CD14-positive monocyte (primary cell): ENCODE measurements at regions not wholly inside any gene's neighbourhood (a gene's known extent, or its start where the extent isn't known, plus 50 kb on each side); places are given as distances from the start of the nearest gene placed in this dataset.

Experiments
- DNase-seq, 3 donors: peaks; one replicate each; pipeline ENCODE4 v3.0.0-alpha.2; 2011 to 2022
- H2AFZ ChIP-seq: 2 replicates; pipeline ENCODE4 v1.6.0; 2012; ENCODE audit warnings: mild to moderate bottlenecking, low read depth, low read length, inconsistent platforms; ENCODE audit not compliant: insufficient read depth, poor library complexity, severe bottlenecking
- H3K27ac ChIP-seq, 2 donors: 1 replicate in 1 of 2; 2 replicates in 1 of 2; pipeline ENCODE4 v1.5.1; 2012 to 2013; ENCODE audit warnings: low read length in 2 of 2, control low read depth in 1 of 2, inconsistent platforms in 1 of 2, low read depth in 1 of 2, mild to moderate bottlenecking in 1 of 2
- H3K27me3 ChIP-seq, 2 donors: one replicate each; pipeline versions ENCODE4 v1.6.0 to v1.6.1; 2011 to 2013; ENCODE audit warnings: low read length in 2 of 2; ENCODE audit not compliant: control insufficient read depth in 2 of 2, insufficient read depth in 2 of 2
- H3K36me3 ChIP-seq, 2 donors: replicated peaks in 1 of 2; 1 replicate in 1 of 2; 2 replicates in 1 of 2; pipeline versions ENCODE4 v1.5.1 to v1.6.1; 2012 to 2013; ENCODE audit warnings: low read length in 2 of 2, control low read depth in 1 of 2, inconsistent platforms in 1 of 2, mild to moderate bottlenecking in 1 of 2; ENCODE audit not compliant: insufficient read depth in 2 of 2, control insufficient read depth in 1 of 2
- H3K4me1 ChIP-seq, 2 donors: 1 replicate in 1 of 2; 2 replicates in 1 of 2; pipeline versions ENCODE4 v1.5.1 to v1.6.1; 2012 to 2013; ENCODE audit warnings: low read length in 2 of 2, control low read depth in 1 of 2, inconsistent platforms in 1 of 2, mild to moderate bottlenecking in 1 of 2, moderate library complexity in 1 of 2; ENCODE audit not compliant: insufficient read depth in 2 of 2, control insufficient read depth in 1 of 2
- H3K4me2 ChIP-seq: replicated peaks from 2 replicates; pipeline ENCODE3; 2012; ENCODE audit warnings: low read length, moderate library complexity, mild to moderate bottlenecking; ENCODE audit not compliant: poor library complexity, severe bottlenecking; ENCODE audit errors: extremely low read depth
- H3K4me3 ChIP-seq, 3 experiments: fragments of 200-600 bp in 1 of 3; sonication (generic) in 1 of 3; replicated peaks in 1 of 3; 1 replicate in 2 of 3; 2 replicates in 1 of 3; pipeline ENCODE4 v1.5.1; 2011 to 2013; ENCODE audit warnings: low read length in 3 of 3, mild to moderate bottlenecking in 3 of 3, control low read depth in 2 of 3, low read depth in 2 of 3, inconsistent platforms in 1 of 3, moderate library complexity in 1 of 3
- H3K79me2 ChIP-seq: 2 replicates; pipeline ENCODE4 v1.6.0; 2012; ENCODE audit warnings: mild to moderate bottlenecking, control low read depth, inconsistent platforms, low read length, moderate library complexity; ENCODE audit not compliant: insufficient read depth
- H3K9ac ChIP-seq: 2 replicates; pipeline ENCODE4 v1.6.0; 2017; ENCODE audit warnings: low read length, mild to moderate bottlenecking; ENCODE audit not compliant: insufficient read depth, poor library complexity, severe bottlenecking
- H3K9me3 ChIP-seq, 2 donors: replicated peaks in 1 of 2; 1 replicate in 1 of 2; 2 replicates in 1 of 2; pipeline versions ENCODE4 v1.5.1 to v1.6.1; 2012 to 2013; ENCODE audit warnings: low read length in 2 of 2, control low read depth in 1 of 2; ENCODE audit not compliant: control insufficient read depth in 1 of 2, insufficient read depth in 1 of 2
- H4K20me1 ChIP-seq: 2 replicates; pipeline ENCODE4 v1.6.0; 2012; ENCODE audit warnings: mild to moderate bottlenecking, low read length, control low read depth, moderate library complexity; ENCODE audit not compliant: insufficient read depth
- H3K27ac Mint-ChIP-seq, 7 donors: one replicate each; pipeline ENCODE4 v1.8.0; 2020; ENCODE audit warnings: mild to moderate bottlenecking in 7 of 7, mixed read lengths in 7 of 7, moderate library complexity in 6 of 7, inconsistent platforms in 2 of 7
- H3K27me3 Mint-ChIP-seq, 3 donors: one replicate each; pipeline ENCODE4 v1.8.0; 2021 to 2022; ENCODE audit warnings: low read depth in 3 of 3, mild to moderate bottlenecking in 3 of 3, mixed read lengths in 3 of 3, moderate library complexity in 3 of 3, inconsistent platforms in 1 of 3
- H3K36me3 Mint-ChIP-seq, 2 donors: one replicate each; pipeline ENCODE4 v1.8.0; 2020; ENCODE audit warnings: mixed read lengths in 2 of 2, inconsistent platforms in 1 of 2, mild to moderate bottlenecking in 1 of 2
- H3K4me1 Mint-ChIP-seq: one replicate; pipeline ENCODE4 v1.8.0; 2020; ENCODE audit warnings: mild to moderate bottlenecking, mixed read lengths
- H3K4me3 Mint-ChIP-seq, 2 donors: one replicate each; pipeline ENCODE4 v1.8.0; 2020; ENCODE audit warnings: mild to moderate bottlenecking in 2 of 2, mixed read lengths in 2 of 2, moderate library complexity in 1 of 2
- H3K9me3 Mint-ChIP-seq, 7 donors: one replicate each; pipeline ENCODE4 v1.8.0; 2020 to 2022; ENCODE audit warnings: mixed read lengths in 7 of 7, mild to moderate bottlenecking in 6 of 7, moderate library complexity in 6 of 7, inconsistent platforms in 2 of 7
- WGBS: methylation state at CpG from one replicate; pipeline ENCODE4 v1.1.5; 2013; ENCODE audit warnings: missing lambda C conversion rate; ENCODE audit not compliant: insufficient coverage; 5-methylcytosine and 5-hydroxymethylcytosine counted together
- intact Hi-C, 2 donors: fragments of 100-400 bp; cut with micrococcal nuclease; formaldehyde crosslinking; loops; one replicate each; pipeline versions ENCODE4 v1.15.0 to v1.15.1; 2023
- TF ChIP-seq, protein P1 (sequence below): fragments of 200-600 bp; IDR thresholded peaks from one replicate; pipeline ENCODE4 v1.8.0; 2022; ENCODE audit warnings: antibody characterized with exemption, mild to moderate bottlenecking

DNA sequence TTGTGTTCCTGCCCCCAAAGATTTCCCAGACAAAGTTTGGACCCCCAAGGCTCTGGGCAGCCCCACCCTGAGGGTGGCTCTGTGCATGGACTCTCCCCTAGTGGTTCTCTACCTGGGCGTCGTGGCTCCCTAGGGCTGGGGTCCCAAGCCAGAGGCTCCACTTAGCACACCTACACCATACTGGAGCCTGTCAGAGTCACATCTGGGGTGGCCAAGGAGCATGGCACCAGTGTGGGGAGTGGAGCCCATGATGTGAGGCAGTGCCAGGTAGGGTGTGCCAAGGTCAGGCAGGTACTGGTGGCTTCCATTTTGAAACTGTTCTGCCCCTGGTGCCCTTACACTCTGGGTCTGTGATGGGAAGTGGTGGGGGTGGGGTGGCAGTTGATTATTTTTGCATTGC, 109.9 kb upstream of the GNAO1 start:
- H3K9me3 Mint-ChIP-seq: peaks cover 0 to 10% (median 0%) of the 10 kb centered on the region in 7 donors
- Histone ChIP-seq H2AFZ (no peak overlapping the region), H3K27me3 (no peaks in the 10 kb centered on the region), H3K27ac (no peak overlapping the region), H3K4me3 (no peak overlapping the region), H3K4me1 (no peaks in the 10 kb centered on the region), H3K9me3 (no peaks in the 10 kb centered on the region), H3K9ac (no peak overlapping the region), H3K4me2 (no peak overlapping the region), H4K20me1 (no peaks in the 10 kb centered on the region), H3K79me2 (no peaks in the 10 kb centered on the region), H3K36me3 (no peaks in the 10 kb centered on the region)
- intact Hi-C loops: no loop called here
- peaks cover under 1 to 5% (median 4%) of the 10 kb centered on the region in 3 donors for H3K27me3 Mint-ChIP-seq
- no peak overlapping the region for H3K27ac Mint-ChIP-seq
- H3K4me3 Mint-ChIP-seq: no peak overlapping the region
- H3K36me3 Mint-ChIP-seq: no peaks in the 10 kb centered on the region
- H3K4me1 Mint-ChIP-seq: no peaks in the 10 kb centered on the region
- no CpG with 5 or more reads among the region's 2 CpGs for WGBS
- TF ChIP-seq, protein P1, sequence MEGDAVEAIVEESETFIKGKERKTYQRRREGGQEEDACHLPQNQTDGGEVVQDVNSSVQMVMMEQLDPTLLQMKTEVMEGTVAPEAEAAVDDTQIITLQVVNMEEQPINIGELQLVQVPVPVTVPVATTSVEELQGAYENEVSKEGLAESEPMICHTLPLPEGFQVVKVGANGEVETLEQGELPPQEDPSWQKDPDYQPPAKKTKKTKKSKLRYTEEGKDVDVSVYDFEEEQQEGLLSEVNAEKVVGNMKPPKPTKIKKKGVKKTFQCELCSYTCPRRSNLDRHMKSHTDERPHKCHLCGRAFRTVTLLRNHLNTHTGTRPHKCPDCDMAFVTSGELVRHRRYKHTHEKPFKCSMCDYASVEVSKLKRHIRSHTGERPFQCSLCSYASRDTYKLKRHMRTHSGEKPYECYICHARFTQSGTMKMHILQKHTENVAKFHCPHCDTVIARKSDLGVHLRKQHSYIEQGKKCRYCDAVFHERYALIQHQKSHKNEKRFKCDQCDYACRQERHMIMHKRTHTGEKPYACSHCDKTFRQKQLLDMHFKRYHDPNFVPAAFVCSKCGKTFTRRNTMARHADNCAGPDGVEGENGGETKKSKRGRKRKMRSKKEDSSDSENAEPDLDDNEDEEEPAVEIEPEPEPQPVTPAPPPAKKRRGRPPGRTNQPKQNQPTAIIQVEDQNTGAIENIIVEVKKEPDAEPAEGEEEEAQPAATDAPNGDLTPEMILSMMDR: no peak
- no peak for DNase-seq

DNA sequence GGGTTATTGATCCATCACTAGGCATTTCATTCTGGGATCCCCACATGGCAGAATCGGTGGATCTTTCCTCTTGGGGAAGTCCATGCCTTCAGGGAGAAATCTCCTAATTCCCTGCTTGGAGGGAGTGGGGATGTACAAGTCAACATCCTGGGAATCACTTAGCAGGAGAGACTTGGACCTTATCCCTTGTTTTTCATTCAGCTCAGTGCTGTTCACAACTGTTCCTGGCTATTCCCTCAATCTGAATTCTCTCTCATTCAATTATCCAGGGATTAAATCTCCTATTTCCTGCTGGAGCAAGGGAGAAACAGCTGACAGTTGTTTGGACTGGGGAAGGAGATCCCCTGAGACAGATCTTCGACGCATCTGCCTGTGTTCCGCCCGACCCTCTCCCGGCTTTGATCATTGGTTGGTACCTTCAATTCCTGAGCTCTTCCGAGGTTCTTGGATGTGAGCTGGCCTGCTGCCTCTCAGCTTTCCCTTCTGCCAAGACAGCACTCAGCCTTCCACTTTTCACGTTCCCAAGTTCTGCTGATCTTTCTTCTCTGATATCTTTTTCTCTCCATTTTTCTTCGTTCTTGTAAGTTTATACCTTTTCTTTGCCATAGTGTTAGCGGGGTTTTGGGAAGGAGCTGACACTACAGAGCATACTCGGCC, 115.4 kb upstream of the GNAO1 start:
- Mint-ChIP-seq H3K27me3 (peaks cover 6 to 14% (median 8%) of the 10 kb centered on the region in 3 donors), H3K36me3 (no peaks in the 10 kb centered on the region), H3K4me3 (no peak overlapping the region), H3K9me3 (peaks cover 0 to 9% (median 0%) of the 10 kb centered on the region in 7 donors), H3K4me1 (no peaks in the 10 kb centered on the region), H3K27ac (no peak overlapping the region)
- Histone ChIP-seq H3K27me3 (no peaks in the 10 kb centered on the region), H4K20me1 (no peaks in the 10 kb centered on the region), H3K4me1 (no peaks in the 10 kb centered on the region), H3K27ac (no peak overlapping the region), H3K36me3 (no peaks in the 10 kb centered on the region), H3K4me3 (no peak overlapping the region), H3K4me2 (no peak overlapping the region), H3K79me2 (no peaks in the 10 kb centered on the region), H2AFZ (no peak overlapping the region), H3K9me3 (no peaks in the 10 kb centered on the region), H3K9ac (no peak overlapping the region)
- TF ChIP-seq, protein P1: no peak
- DNase-seq: no peak
- 94% methylated on average over 7 of the region's 11 CpGs for WGBS
- intact Hi-C loops: no loop called here
